GM23338 (cell line): ENCODE measurements at regions not wholly inside any gene's neighbourhood (a gene's known extent, or its start where the extent isn't known, plus 50 kb on each side); places are given as distances from the start of the nearest gene placed in this dataset.

Experiments
- ATAC-seq: fragments of 200-7000 bp; cut with Tn5 transposase; 3 replicates; pipeline ENCODE4 v1.9.1; 2020
- DNase-seq: peaks from one replicate; pipeline ENCODE4 v3.0.0-alpha.2; 2015; ENCODE audit warnings: low spot score
- H2AFZ ChIP-seq: fragments of 200-600 bp; sonication (generic); 2 replicates; pipeline ENCODE4 v1.8.0; 2016; ENCODE audit warnings: antibody characterized with exemption, mild to moderate bottlenecking, moderate library complexity
- H3F3A ChIP-seq: fragments of 200-600 bp; sonication (generic); replicated peaks from 2 replicates; pipeline ENCODE4 v1.8.0; 2017; ENCODE audit warnings: antibody characterized with exemption, mixed run types, low read depth
- H3K27ac ChIP-seq: fragments of 200-600 bp; sonication (generic); 2 replicates; pipeline ENCODE4 v1.6.1; 2016; ENCODE audit warnings: low read depth
- H3K27me3 ChIP-seq: fragments of 200-600 bp; sonication (generic); 2 replicates; pipeline ENCODE4 v1.8.0; 2016; ENCODE audit warnings: mild to moderate bottlenecking, mixed run types, moderate library complexity; ENCODE audit not compliant: insufficient read depth
- H3K36me3 ChIP-seq: fragments of 200-600 bp; sonication (generic); 2 replicates; pipeline ENCODE4 v1.8.0; 2016; ENCODE audit warnings: mild to moderate bottlenecking; ENCODE audit not compliant: insufficient read depth
- H3K4me1 ChIP-seq: fragments of 200-600 bp; sonication (generic); 2 replicates; pipeline ENCODE4 v1.8.0; 2016; ENCODE audit warnings: mild to moderate bottlenecking, moderate library complexity; ENCODE audit not compliant: insufficient read depth
- H3K4me2 ChIP-seq: fragments of 200-600 bp; sonication (generic); 2 replicates; pipeline ENCODE4 v1.7.1; 2017; ENCODE audit warnings: mixed run types
- H3K4me3 ChIP-seq: fragments of 200-600 bp; sonication (generic); 2 replicates; pipeline ENCODE4 v1.6.1; 2016; ENCODE audit warnings: mixed run types
- H3K79me2 ChIP-seq: fragments of 200-600 bp; sonication (generic); replicated peaks from 2 replicates; pipeline ENCODE4 v1.8.0; 2017; ENCODE audit warnings: mild to moderate bottlenecking; ENCODE audit not compliant: insufficient read depth
- H3K9me2 ChIP-seq: fragments of 200-600 bp; sonication (generic); 2 replicates; pipeline ENCODE4 v1.8.0; 2017; ENCODE audit not compliant: insufficient read depth
- H4K20me1 ChIP-seq: fragments of 200-600 bp; sonication (generic); replicated peaks from 2 replicates; pipeline ENCODE4 v1.8.0; 2017; ENCODE audit warnings: mild to moderate bottlenecking; ENCODE audit not compliant: insufficient read depth
- H3K27ac Mint-ChIP-seq: 2 replicates; pipeline ENCODE4 v1.8.0; 2020; ENCODE audit warnings: inconsistent platforms, mild to moderate bottlenecking, moderate library complexity, mixed read lengths
- H3K27me3 Mint-ChIP-seq: 3 replicates; pipeline ENCODE4 v1.8.0; 2022; ENCODE audit warnings: low read depth, mild to moderate bottlenecking, moderate library complexity, mixed read lengths, inconsistent platforms; ENCODE audit not compliant: insufficient read depth, poor library complexity
- H3K36me3 Mint-ChIP-seq: 3 replicates; pipeline ENCODE4 v1.8.0; 2021; ENCODE audit warnings: low read depth, mild to moderate bottlenecking, inconsistent platforms, moderate library complexity, mixed read lengths
- H3K4me1 Mint-ChIP-seq: 3 replicates; pipeline ENCODE4 v1.8.0; 2020; ENCODE audit warnings: mild to moderate bottlenecking, inconsistent platforms, mixed read lengths
- H3K4me3 Mint-ChIP-seq: 3 replicates; pipeline ENCODE4 v1.8.0; 2021; ENCODE audit warnings: moderate library complexity, mild to moderate bottlenecking, inconsistent platforms, mixed read lengths
- H3K9me3 Mint-ChIP-seq: 3 replicates; pipeline ENCODE4 v1.8.0; 2020; ENCODE audit warnings: moderate library complexity, mild to moderate bottlenecking, inconsistent platforms, mixed read lengths
- CREB1 ChIP-seq: fragments of 250-450 bp; sonication (Bioruptor Pico); IDR thresholded peaks from 2 replicates; pipeline ENCODE4 v1.5.0; 2020; ENCODE audit warnings: low read depth, mild to moderate bottlenecking, moderate library complexity
- EZH2 ChIP-seq: fragments of 200-600 bp; sonication (generic); IDR thresholded peaks from one replicate; pipeline ENCODE4 v1.8.0; 2017; ENCODE audit warnings: antibody characterized with exemption, mild to moderate bottlenecking, low read depth; ENCODE audit not compliant: unreplicated experiment
- EZH2phosphoT487 ChIP-seq: fragments of 200-600 bp; sonication (generic); IDR thresholded peaks from one replicate; pipeline ENCODE4 v1.8.1; 2018; ENCODE audit warnings: antibody characterized with exemption; ENCODE audit not compliant: unreplicated experiment
- JUNB ChIP-seq: IDR thresholded peaks from one replicate; pipeline ENCODE4 v1.6.1; 2016; ENCODE audit warnings: antibody characterized with exemption; ENCODE audit not compliant: unreplicated experiment
- NANOG ChIP-seq: IDR thresholded peaks from 2 replicates; pipeline ENCODE4 v1.6.1; 2016; ENCODE audit warnings: antibody characterized with exemption, borderline replicate concordance
- ZNF114 ChIP-seq: fragments of 250-450 bp; sonication (Bioruptor Pico); IDR thresholded peaks from 2 replicates; pipeline ENCODE4 v1.5.0; 2020; ENCODE audit warnings: mild to moderate bottlenecking, moderate library complexity
- TF ChIP-seq, protein P1 (sequence below), 2 experiments: fragments of 200-600 bp in 1 of 2; sonication (generic) in 1 of 2; conservative IDR thresholded peaks; 2 replicates each; pipeline versions ENCODE4 v1.5.1 to v1.6.1; 2016 to 2017; ENCODE audit warnings: antibody characterized with exemption in 2 of 2, low read depth in 2 of 2, mild to moderate bottlenecking in 2 of 2, moderate library complexity in 1 of 2
- TF ChIP-seq, protein P2 (sequence below): IDR thresholded peaks from one replicate; pipeline ENCODE4 v1.6.1; 2018; ENCODE audit warnings: antibody characterized with exemption; ENCODE audit not compliant: unreplicated experiment
- TF ChIP-seq, protein P3 (sequence below): IDR thresholded peaks from 2 replicates; pipeline ENCODE4 v1.6.1; 2016; ENCODE audit warnings: antibody characterized with exemption

DNA sequence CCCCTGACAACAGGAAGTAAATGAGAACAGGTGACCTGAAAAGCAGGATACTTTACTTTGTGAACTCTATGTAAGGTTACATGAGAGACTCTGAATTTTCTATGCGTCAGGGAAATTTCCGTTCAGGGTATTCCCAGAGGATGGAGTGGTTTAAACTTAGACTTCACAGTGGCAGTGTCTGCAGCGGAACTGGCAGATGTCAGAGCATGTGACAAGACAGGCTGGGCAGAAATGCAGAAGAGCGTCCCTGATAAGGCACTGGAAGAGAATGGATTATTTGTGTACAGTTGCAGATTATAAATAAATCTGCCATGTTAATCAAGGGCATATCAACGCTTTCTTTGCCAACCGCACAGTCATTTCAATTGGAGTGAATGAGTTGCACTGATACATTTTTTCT is 598.4 kb upstream of the ZNF717 start (continued):
- TF ChIP-seq CREB1, result no peak
- no peak for TF ChIP-seq EZH2phosphoT487
- TF ChIP-seq NANOG, result no peak

DNA sequence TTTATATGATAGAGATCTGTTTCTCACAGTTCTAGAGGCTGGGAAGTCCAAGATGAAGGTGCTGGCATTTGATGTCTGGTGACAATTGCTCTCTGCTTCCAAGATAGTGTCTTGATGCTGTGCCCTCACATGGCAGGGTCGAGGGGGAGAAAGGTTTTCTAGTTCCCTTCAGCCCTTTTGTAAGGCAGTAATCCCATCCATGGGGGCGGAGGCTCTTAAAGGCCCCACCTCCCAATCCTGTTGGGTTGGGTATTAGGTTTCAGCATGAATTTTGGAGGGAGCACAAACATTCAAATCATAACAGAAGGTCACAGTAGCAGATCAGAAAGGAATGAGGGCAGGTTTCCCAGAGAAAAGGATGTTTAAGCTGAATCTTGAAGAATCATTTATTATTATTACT is 601.7 kb upstream of the ZNF717 start:
- no peak overlapping the region for H3K27ac Mint-ChIP-seq
- ATAC-seq, result no peak
- Histone ChIP-seq H3K4me1 (no peaks in the 10 kb centered on the region), H3K27me3 (no peaks in the 10 kb centered on the region), H3K36me3 (no peaks in the 10 kb centered on the region), H3F3A (no peaks in the 10 kb centered on the region), H4K20me1 (no peaks in the 10 kb centered on the region), H3K9me2 (no peaks in the 10 kb centered on the region), H3K79me2 (no peaks in the 10 kb centered on the region), H3K4me3 (no peak overlapping the region), H2AFZ (no peak overlapping the region), H3K4me2 (no peak overlapping the region), H3K27ac (no peak overlapping the region)
- TF ChIP-seq, protein P1, sequence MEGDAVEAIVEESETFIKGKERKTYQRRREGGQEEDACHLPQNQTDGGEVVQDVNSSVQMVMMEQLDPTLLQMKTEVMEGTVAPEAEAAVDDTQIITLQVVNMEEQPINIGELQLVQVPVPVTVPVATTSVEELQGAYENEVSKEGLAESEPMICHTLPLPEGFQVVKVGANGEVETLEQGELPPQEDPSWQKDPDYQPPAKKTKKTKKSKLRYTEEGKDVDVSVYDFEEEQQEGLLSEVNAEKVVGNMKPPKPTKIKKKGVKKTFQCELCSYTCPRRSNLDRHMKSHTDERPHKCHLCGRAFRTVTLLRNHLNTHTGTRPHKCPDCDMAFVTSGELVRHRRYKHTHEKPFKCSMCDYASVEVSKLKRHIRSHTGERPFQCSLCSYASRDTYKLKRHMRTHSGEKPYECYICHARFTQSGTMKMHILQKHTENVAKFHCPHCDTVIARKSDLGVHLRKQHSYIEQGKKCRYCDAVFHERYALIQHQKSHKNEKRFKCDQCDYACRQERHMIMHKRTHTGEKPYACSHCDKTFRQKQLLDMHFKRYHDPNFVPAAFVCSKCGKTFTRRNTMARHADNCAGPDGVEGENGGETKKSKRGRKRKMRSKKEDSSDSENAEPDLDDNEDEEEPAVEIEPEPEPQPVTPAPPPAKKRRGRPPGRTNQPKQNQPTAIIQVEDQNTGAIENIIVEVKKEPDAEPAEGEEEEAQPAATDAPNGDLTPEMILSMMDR (conservative IDR thresholded peaks at IDR 0.05; ENCODE audit: low read depth in 2 of 2), result no peak
- TF ChIP-seq, protein P2, sequence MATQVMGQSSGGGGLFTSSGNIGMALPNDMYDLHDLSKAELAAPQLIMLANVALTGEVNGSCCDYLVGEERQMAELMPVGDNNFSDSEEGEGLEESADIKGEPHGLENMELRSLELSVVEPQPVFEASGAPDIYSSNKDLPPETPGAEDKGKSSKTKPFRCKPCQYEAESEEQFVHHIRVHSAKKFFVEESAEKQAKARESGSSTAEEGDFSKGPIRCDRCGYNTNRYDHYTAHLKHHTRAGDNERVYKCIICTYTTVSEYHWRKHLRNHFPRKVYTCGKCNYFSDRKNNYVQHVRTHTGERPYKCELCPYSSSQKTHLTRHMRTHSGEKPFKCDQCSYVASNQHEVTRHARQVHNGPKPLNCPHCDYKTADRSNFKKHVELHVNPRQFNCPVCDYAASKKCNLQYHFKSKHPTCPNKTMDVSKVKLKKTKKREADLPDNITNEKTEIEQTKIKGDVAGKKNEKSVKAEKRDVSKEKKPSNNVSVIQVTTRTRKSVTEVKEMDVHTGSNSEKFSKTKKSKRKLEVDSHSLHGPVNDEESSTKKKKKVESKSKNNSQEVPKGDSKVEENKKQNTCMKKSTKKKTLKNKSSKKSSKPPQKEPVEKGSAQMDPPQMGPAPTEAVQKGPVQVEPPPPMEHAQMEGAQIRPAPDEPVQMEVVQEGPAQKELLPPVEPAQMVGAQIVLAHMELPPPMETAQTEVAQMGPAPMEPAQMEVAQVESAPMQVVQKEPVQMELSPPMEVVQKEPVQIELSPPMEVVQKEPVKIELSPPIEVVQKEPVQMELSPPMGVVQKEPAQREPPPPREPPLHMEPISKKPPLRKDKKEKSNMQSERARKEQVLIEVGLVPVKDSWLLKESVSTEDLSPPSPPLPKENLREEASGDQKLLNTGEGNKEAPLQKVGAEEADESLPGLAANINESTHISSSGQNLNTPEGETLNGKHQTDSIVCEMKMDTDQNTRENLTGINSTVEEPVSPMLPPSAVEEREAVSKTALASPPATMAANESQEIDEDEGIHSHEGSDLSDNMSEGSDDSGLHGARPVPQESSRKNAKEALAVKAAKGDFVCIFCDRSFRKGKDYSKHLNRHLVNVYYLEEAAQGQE, result no peak
- H3K27me3 Mint-ChIP-seq, result no peaks in the 10 kb centered on the region
- no peak overlapping the region for H3K4me3 Mint-ChIP-seq
- DNase-seq, result peak; percentile 37
- peaks cover 8% of the 10 kb centered on the region; the same call in 1 of the 3 replicates for H3K36me3 Mint-ChIP-seq
- no peaks in the 10 kb centered on the region for H3K4me1 Mint-ChIP-seq
- peaks cover 3% of the 10 kb centered on the region for H3K9me3 Mint-ChIP-seq

DNA sequence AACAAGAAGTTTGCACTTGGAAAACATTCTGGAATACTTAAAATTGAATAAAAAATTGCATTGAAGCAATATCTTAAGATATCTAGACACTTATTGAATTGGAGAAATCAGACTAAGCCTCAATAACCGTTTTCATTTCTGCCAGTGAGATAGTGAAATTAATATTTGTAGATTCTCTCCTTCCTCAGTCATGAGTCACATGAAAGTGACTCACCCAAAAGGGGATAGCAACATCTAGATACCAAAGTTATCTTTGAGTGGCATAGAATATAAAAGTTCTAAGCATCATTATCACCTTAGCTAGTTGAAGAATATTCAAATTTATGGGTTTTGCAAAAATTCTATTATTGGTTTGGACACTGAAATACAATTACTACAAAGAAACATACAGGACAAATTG is 614.8 kb upstream of the ZNF717 start:
- H3K27me3 ChIP-seq, result no peaks in the 10 kb centered on the region
- ATAC-seq, result no peak
- Mint-ChIP-seq H3K27me3 (no peaks in the 10 kb centered on the region), H3K4me3 (no peak overlapping the region), H3K36me3 (no peaks in the 10 kb centered on the region; the same call in 2 of the 3 replicates), H3K9me3 (peaks cover 5% of the 10 kb centered on the region; the same call in 1 of the 3 replicates), H3K4me1 (peaks cover 9% of the 10 kb centered on the region; the same call in 2 of the 3 replicates), H3K27ac (no peak overlapping the region)
- no peaks in the 10 kb centered on the region for H3K36me3 ChIP-seq
- H3K4me2 ChIP-seq, result no peak overlapping the region
- DNase-seq, result no peak
- no peaks in the 10 kb centered on the region for H4K20me1 ChIP-seq
- H2AFZ ChIP-seq, result no peak overlapping the region
- no peaks in the 10 kb centered on the region; the same call in 1 of the 2 replicates for H3K4me1 ChIP-seq
- no peaks in the 10 kb centered on the region for H3K9me2 ChIP-seq
- H3K4me3 ChIP-seq, result no peak overlapping the region
- H3F3A ChIP-seq, result no peaks in the 10 kb centered on the region
- no peak overlapping the region for H3K27ac ChIP-seq
- no peaks in the 10 kb centered on the region for H3K79me2 ChIP-seq
- no peak for TF ChIP-seq JUNB
- TF ChIP-seq, protein P3, sequence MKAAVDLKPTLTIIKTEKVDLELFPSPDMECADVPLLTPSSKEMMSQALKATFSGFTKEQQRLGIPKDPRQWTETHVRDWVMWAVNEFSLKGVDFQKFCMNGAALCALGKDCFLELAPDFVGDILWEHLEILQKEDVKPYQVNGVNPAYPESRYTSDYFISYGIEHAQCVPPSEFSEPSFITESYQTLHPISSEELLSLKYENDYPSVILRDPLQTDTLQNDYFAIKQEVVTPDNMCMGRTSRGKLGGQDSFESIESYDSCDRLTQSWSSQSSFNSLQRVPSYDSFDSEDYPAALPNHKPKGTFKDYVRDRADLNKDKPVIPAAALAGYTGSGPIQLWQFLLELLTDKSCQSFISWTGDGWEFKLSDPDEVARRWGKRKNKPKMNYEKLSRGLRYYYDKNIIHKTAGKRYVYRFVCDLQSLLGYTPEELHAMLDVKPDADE, result no peak
- no peak for TF ChIP-seq ZNF114 (CRISPR knock-in tag)
- TF ChIP-seq EZH2, result no peak
